Neural progenitor cell (in vitro differentiated cells): ENCODE measurements at regions not wholly inside any gene's neighbourhood (a gene's known extent, or its start where the extent isn't known, plus 50 kb on each side); places are given as distances from the start of the nearest gene placed in this dataset.
"Not testable (repeated sequence)": the region's sequence is repeated elsewhere in the genome, so short reads cannot be mapped to it uniquely, and the experiment has no call there.

Experiments used
- DNase-seq: peaks from one replicate; pipeline ENCODE4 v3.0.0-alpha.2; 2016; ENCODE audit warnings: low spot score
- H2AFZ ChIP-seq: fragments of 200-600 bp; sonication (generic); replicated peaks from 2 replicates; pipeline ENCODE4 v1.6.1; 2016; ENCODE audit warnings: antibody characterized with exemption
- H3F3A ChIP-seq: fragments of 200-600 bp; sonication (generic); 2 replicates; pipeline ENCODE4 v1.6.1; 2016; ENCODE audit warnings: antibody characterized with exemption, low read depth
- H3K27ac ChIP-seq: fragments of 200-600 bp; sonication (generic); 2 replicates; pipeline ENCODE4 v1.5.1; 2016; ENCODE audit warnings: mild to moderate bottlenecking
- H3K27me3 ChIP-seq: fragments of 200-600 bp; sonication (generic); 2 replicates; pipeline ENCODE4 v1.6.1; 2016; ENCODE audit warnings: mild to moderate bottlenecking, moderate library complexity
- H3K36me3 ChIP-seq: fragments of 200-600 bp; sonication (generic); 2 replicates; pipeline ENCODE4 v1.5.1; 2016
- H3K4me1 ChIP-seq: fragments of 200-600 bp; sonication (generic); 2 replicates; pipeline ENCODE4 v1.6.1; 2016; ENCODE audit warnings: mixed run types
- H3K4me2 ChIP-seq: fragments of 200-600 bp; sonication (generic); 2 replicates; pipeline ENCODE4 v1.6.1; 2016
- H3K4me3 ChIP-seq: fragments of 200-600 bp; sonication (generic); 2 replicates; pipeline ENCODE4 v1.5.1; 2016
- H3K79me2 ChIP-seq: fragments of 200-600 bp; sonication (generic); 2 replicates; pipeline ENCODE4 v1.6.1; 2016; ENCODE audit warnings: low read depth
- H3K9ac ChIP-seq: fragments of 200-600 bp; sonication (generic); 2 replicates; pipeline ENCODE4 v1.6.1; 2016
- H3K9me3 ChIP-seq: fragments of 200-600 bp; sonication (generic); 2 replicates; pipeline ENCODE4 v1.5.1; 2016; ENCODE audit warnings: low read depth
- H4K20me1 ChIP-seq: fragments of 200-600 bp; sonication (generic); 2 replicates; pipeline ENCODE4 v1.6.1; 2016; ENCODE audit warnings: low read depth
- H3K27ac Mint-ChIP-seq: 3 replicates; pipeline ENCODE4 v1.8.0; 2021; ENCODE audit warnings: mixed read lengths
- H3K27me3 Mint-ChIP-seq: 2 replicates; pipeline ENCODE4 v1.8.0; 2022; ENCODE audit warnings: low read depth, mild to moderate bottlenecking, inconsistent platforms, moderate library complexity, mixed read lengths; ENCODE audit not compliant: insufficient read depth
- H3K36me3 Mint-ChIP-seq: 3 replicates; pipeline ENCODE4 v1.8.0; 2021; ENCODE audit warnings: mixed read lengths
- H3K4me1 Mint-ChIP-seq: 3 replicates; pipeline ENCODE4 v1.8.0; 2021; ENCODE audit warnings: mixed read lengths
- H3K4me3 Mint-ChIP-seq: 3 replicates; pipeline ENCODE4 v1.8.0; 2021; ENCODE audit warnings: mild to moderate bottlenecking, moderate library complexity, mixed read lengths
- H3K9me3 Mint-ChIP-seq: 3 replicates; pipeline ENCODE4 v1.8.0; 2020; ENCODE audit warnings: mixed read lengths
- CTCF ChIP-seq: fragments of 200-600 bp; sonication (generic); IDR thresholded peaks from 2 replicates; pipeline ENCODE4 v1.5.1; 2017; ENCODE audit warnings: antibody characterized with exemption, mild to moderate bottlenecking
- EZH2 ChIP-seq: fragments of 200-600 bp; sonication (generic); IDR thresholded peaks from 2 replicates; pipeline ENCODE4 v1.6.1; 2017; ENCODE audit warnings: antibody characterized with exemption, mild to moderate bottlenecking, moderate library complexity
- EZH2phosphoT487 ChIP-seq: fragments of 200-600 bp; sonication (generic); IDR thresholded peaks from 2 replicates; pipeline ENCODE4 v1.6.1; 2017; ENCODE audit warnings: antibody characterized with exemption

- H3K27me3 ChIP-seq: no peaks in the 10 kb centered on the region
- no peaks in the 10 kb centered on the region for H3F3A ChIP-seq
- Mint-ChIP-seq H3K27ac (no peak overlapping the region), H3K9me3 (peaks cover 2% of the 10 kb centered on the region), H3K4me1 (no peaks in the 10 kb centered on the region), H3K27me3 (no peaks in the 10 kb centered on the region), H3K4me3 (no peak overlapping the region), H3K36me3 (no peaks in the 10 kb centered on the region)
- no peak for DNase-seq
- no peak overlapping the region for H3K27ac ChIP-seq
- H3K4me3 ChIP-seq: no peak overlapping the region
- no peak overlapping the region for H3K9ac ChIP-seq
- H4K20me1 ChIP-seq: no peaks in the 10 kb centered on the region
- no peaks in the 10 kb centered on the region for H3K79me2 ChIP-seq
- H3K9me3 ChIP-seq: no peaks in the 10 kb centered on the region
- H3K36me3 ChIP-seq: no peaks in the 10 kb centered on the region
- no peaks in the 10 kb centered on the region for H3K4me1 ChIP-seq
- H2AFZ ChIP-seq: no peak overlapping the region
- no peak overlapping the region for H3K4me2 ChIP-seq
- TF ChIP-seq EZH2phosphoT487 (no peak), CTCF (no peak), EZH2 (no peak)
Measured at GRCh38 chr3:22399566-22399965, 648.6 kb upstream of the ZNF385D start.

GRCh38 chr3:22401499-22401898 is 650.5 kb upstream of the ZNF385D start:
- Mint-ChIP-seq H3K9me3 (peaks cover 2% of the 10 kb centered on the region), H3K27me3 (no peaks in the 10 kb centered on the region), H3K27ac (no peak overlapping the region), H3K4me1 (no peaks in the 10 kb centered on the region), H3K4me3 (no peak overlapping the region), H3K36me3 (no peaks in the 10 kb centered on the region)
- Histone ChIP-seq H3K27me3 (no peaks in the 10 kb centered on the region), H2AFZ (no peak overlapping the region), H3K4me2 (no peak overlapping the region), H4K20me1 (no peaks in the 10 kb centered on the region), H3K4me3 (no peak overlapping the region), H3K9me3 (no peaks in the 10 kb centered on the region), H3K27ac (no peak overlapping the region), H3K79me2 (no peaks in the 10 kb centered on the region), H3K9ac (no peak overlapping the region), H3K4me1 (no peaks in the 10 kb centered on the region), H3F3A (no peaks in the 10 kb centered on the region), H3K36me3 (no peaks in the 10 kb centered on the region)
- no peak for TF ChIP-seq EZH2
- no peak for TF ChIP-seq CTCF
- no peak for TF ChIP-seq EZH2phosphoT487
- no peak for DNase-seq

- TF ChIP-seq EZH2phosphoT487 (no peak), CTCF (no peak), EZH2 (no peak)
- H3F3A ChIP-seq: no peaks in the 10 kb centered on the region
- no peaks in the 10 kb centered on the region for H3K79me2 ChIP-seq
- Mint-ChIP-seq H3K27me3 (peaks cover 2% of the 10 kb centered on the region), H3K36me3 (no peaks in the 10 kb centered on the region), H3K4me3 (no peak overlapping the region), H3K9me3 (peaks cover 2% of the 10 kb centered on the region), H3K27ac (no peak overlapping the region), H3K4me1 (no peaks in the 10 kb centered on the region)
- no peaks in the 10 kb centered on the region for H4K20me1 ChIP-seq
- no peaks in the 10 kb centered on the region for H3K36me3 ChIP-seq
- no peak overlapping the region for H3K9ac ChIP-seq
- H3K27ac ChIP-seq: no peak overlapping the region
- H3K9me3 ChIP-seq: no peaks in the 10 kb centered on the region
- no peak overlapping the region for H2AFZ ChIP-seq
- H3K4me2 ChIP-seq: no peak overlapping the region
- no peak for DNase-seq
- no peaks in the 10 kb centered on the region for H3K4me1 ChIP-seq
- no peak overlapping the region for H3K4me3 ChIP-seq
- no peaks in the 10 kb centered on the region for H3K27me3 ChIP-seq
Measured at GRCh38 chr3:22414239-22414638, 663.2 kb upstream of the ZNF385D start.

GRCh38 chr3:22416838-22417446 is 665.9 kb upstream of the ZNF385D start:
- not testable (repeated sequence) for H3K27ac Mint-ChIP-seq, H3K36me3 ChIP-seq, H3K27me3 Mint-ChIP-seq, H3K27me3 ChIP-seq, DNase-seq, H3K4me3 ChIP-seq, H3K4me2 ChIP-seq, H3K27ac ChIP-seq, H2AFZ ChIP-seq, H3K4me3 Mint-ChIP-seq, H3K36me3 Mint-ChIP-seq, H3K9me3 Mint-ChIP-seq, H3K9me3 ChIP-seq, H3K4me1 Mint-ChIP-seq, H3F3A ChIP-seq, H3K4me1 ChIP-seq, H3K79me2 ChIP-seq, H3K9ac ChIP-seq, H4K20me1 ChIP-seq
